CD4-positive, alpha-beta T cell treated with Interleukin-2 at 100 ng/mL for 4 hours (primary cell): ENCODE measurements at regions not wholly inside any gene's neighbourhood (a gene's known extent, or its start where the extent isn't known, plus 50 kb on each side); places are given as distances from the start of the nearest gene placed in this dataset.
"Not testable (repeated sequence)": the region's sequence is repeated elsewhere in the genome, so short reads cannot be mapped to it uniquely, and the experiment has no call there.

Source experiments
- DNase-seq: peaks from one replicate; pipeline ENCODE4 v3.0.0-alpha.2; 2020; ENCODE audit warnings: low spot score

DNA sequence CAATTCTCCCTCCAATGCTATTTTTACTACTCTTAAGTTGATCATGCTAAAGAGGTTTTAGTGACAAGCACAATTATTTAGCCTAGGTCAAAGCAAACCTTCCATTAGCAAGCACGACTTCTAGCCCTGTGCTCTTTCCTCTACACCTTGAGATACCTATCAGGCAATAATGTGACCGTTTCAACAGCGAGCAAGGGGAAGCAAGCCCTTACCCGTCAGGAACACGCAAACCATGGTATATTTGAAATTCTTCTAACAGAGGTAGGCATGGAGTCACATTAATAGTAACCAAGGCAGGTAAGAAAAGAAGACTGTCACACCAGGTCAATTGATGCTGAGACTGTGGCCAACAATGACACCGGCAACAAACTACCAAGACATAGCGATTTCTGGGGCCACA lies 68.9 kb upstream of the VGLL4 start:
- no peak for DNase-seq

DNA sequence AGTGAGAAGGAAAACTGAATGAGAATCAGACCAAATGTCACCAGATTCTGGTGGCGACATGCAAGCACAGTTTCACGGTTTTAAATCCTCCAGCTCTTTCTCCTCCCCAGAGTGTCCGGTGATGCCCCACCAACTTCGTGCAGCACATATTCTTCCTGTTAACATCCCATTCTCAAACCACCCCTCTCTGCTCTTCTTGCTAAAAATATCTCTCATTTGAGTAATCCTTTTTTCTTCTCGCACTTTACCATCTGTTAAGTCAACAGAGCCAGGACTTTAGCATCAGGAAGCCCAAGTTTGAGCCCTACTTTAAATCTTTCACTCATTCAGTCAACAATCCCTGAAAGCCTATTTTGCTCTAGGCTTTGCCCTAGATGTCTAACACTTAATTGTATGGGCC lies 68.2 kb upstream of the VGLL4 start:
- DNase-seq = no peak

DNA sequence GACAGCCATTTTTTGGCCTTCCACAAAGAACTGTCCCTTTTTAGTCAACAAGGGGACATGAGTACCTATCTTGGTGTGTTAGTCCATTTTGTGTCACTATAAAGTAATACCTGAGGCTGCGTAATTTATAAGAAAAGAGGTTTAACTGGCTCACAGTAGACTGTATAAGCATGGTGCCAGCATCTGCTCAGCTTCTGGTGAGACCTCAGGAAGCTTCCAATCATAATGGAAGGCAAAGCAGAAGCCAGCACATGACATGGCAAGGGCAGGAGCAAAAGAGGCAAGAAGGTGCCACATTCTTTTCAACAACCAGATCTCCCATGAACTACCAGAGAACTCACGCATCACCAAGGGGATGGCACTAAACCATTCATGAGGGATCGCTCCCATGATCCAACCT lies 66.1 kb upstream of the VGLL4 start:
- no peak for DNase-seq

DNA sequence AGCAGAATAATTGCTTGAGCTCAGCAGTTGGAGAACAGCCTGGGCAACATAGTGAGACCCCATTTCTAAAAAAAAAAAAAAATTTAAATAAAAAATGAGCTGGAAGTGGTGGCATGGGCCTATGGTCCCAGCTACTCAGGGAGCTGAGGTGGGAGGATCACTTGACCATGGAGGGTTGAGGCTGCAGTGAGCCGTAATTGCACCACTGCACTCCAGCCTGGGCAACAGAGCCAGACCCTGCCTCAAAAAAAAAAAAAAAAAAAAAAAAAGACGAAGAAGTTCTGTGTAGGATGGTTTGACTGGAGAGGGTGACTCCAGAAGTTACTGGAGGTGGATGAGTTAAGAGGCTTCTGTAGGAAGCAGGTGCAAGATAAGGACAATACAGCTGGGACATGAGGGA lies 63.4 kb upstream of the VGLL4 start:
- not testable (repeated sequence) for DNase-seq

DNA sequence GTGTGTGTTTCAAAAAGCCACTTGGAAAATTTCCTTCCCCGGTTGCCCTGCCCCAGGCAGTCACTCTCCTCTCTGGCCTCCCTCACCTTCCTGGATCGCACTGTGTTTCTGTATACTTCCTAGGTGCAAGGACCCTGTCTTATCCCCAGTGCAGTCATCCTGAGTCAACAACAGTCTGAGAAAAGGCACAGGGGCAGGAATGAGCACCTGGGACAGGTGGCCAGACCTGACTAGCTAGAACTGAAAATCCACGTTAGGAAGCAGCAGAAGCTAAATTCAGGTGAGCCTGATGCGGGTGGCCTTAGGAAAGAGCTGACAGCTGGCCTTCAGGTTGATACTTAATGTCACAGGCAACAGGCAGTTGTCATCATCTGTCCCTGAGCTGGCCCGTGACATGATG lies 62.9 kb upstream of the VGLL4 start:
- no peak for DNase-seq

DNA sequence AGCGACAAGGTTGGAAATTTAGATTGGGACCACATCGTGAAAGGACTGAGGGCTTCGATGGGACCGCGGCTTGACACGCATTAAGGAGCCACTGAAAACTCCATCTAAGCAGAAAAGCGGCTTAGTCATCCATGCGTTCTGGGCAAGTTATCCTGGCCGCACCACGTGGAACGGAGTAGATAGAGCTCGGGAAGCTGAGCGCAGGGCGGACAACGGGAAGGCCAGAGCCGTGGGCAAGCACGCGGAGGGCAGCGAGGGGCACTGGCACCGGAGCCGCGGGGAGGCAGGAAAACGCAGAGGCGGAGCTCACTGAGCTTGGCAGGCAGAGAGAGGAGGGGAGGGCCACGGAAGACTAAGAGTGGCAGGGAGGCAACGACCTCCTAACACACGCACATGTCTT lies 61.3 kb upstream of the VGLL4 start:
- no peak for DNase-seq

DNA sequence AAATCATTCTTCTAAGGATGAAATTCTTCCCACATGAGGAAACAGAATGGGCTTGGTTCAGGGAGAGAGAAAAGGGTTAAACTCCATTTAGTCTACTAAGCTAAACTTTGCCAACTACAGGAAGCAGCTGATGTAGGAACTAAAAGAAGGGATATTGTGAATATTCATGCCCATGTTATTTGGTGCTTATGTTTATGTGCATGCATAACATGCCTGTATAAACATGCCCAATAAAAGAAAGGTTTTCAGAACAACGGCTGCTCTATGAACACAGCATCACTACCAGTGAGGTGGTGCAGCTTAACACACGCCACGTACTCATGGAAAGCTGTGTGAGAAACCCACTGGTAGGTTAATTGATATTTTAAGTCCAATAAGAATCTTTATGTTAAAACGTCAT lies 59.4 kb upstream of the VGLL4 start:
- no peak for DNase-seq

DNA sequence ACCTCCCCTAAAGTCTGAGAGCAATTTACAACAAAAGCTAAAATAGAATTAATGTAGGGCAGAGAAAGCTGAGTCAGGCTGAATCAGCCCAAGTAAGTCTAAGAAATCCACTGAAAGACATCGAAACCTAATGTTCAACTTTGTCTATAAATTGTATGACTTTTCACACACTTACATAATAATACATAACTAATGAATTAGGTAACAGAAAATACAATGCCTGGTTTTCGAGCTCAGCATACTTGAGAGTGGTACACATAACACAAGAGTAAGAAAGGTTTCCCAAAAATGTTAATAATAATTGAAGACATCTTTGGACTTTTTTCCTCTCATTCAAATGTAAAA lies 55.3 kb upstream of the VGLL4 start:
- DNase-seq = no peak

DNA sequence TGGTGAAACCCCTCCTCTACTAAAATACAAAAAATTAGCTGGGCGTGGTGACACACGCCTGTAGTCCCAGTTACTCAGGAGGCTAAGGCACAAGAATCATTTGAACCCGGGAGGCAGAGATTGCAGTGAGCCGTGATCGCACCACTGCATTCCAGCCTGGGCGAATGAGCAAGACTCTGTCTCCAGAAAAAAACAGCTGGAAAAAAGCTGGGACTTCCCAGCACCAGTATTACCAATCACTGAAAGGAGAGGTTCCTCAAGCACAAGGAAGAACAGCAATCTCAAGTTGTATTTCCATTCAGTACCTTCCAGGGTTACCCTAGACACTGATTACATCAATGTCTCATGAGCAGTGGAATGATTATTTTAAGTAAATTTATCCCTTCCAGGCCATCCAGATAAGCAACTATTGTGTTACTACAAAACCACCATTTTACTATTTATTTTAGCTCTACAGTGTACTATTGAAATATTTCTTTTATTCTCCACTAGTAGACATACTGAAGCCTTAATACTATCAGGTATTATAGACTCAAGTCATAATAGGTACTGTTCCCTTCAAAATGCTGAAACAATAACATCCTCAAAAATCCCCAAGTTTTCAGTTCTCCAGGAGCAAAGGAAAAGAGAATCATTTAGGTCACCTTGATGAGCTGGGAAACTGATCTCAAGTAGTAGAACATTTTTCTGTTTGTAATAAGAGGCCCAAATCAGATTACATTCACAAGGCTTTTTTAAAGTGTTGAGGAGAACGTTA lies 54.8 kb upstream of the VGLL4 start:
- DNase-seq = no peak

DNA sequence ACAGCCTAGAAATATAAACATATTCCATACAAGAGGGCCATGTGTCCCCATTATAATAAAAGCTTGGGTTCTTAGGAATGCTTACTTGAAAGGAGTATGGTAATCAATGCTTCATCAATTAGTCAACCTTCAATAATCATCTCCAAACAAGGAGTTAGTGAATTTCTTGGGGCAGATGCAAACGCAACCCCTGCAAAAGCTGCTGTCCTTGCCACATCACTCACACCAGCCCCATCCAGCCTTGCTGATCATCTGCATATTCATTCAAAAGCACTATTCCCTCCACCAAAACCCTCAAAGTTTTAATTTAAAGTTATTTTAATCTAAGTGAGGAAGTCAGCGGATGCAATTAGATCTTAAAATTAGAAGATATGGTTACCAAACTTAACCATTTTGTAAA lies 54.0 kb upstream of the VGLL4 start:
- DNase-seq = no peak

DNA sequence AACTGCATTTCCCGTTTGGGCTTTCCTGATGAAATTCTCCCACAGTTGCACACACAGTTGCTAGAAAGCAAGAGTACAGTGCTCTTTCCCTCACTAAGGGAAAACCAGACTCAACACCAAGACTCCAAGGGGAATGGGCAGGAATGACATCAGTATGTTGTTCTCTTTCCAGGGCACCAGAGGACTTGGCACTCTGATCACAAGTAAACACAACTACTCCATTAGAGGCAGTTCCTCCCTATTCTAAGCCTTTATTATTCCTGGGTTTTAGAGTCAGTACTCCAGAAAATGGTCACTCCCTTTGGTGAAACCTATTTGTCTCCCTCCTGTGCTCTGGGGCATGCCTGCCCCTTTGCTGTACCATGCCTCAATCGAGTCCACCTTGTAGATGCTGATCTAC lies 52.3 kb upstream of the VGLL4 start:
- DNase-seq = no peak
